Right cardiac atrium (tissue), 5 donors: ENCODE measurements at regions not wholly inside any gene's neighbourhood (a gene's known extent, or its start where the extent isn't known, plus 50 kb on each side); places are given as distances from the start of the nearest gene placed in this dataset.

Source experiments
- ATAC-seq, 2 donors: fragments of 200-7000 bp; cut with Tn5 transposase; one replicate each; pipeline versions ENCODE4 v1.8.0 to v1.9.1; 2020; ENCODE audit warnings: moderate library complexity in 2 of 2, mild to moderate bottlenecking in 1 of 2
- DNase-seq, 3 donors: peaks; one replicate each; pipeline ENCODE4 v3.0.0-alpha.2; 2020
- H3K27ac ChIP-seq: one replicate; pipeline ENCODE4 v1.5.1; 2013; ENCODE audit warnings: mild to moderate bottlenecking, low read length, control low read depth, moderate library complexity
- H3K27me3 ChIP-seq: one replicate; pipeline ENCODE4 v1.6.1; 2013; ENCODE audit not compliant: control insufficient read depth, insufficient read depth
- H3K4me1 ChIP-seq: one replicate; pipeline ENCODE4 v1.6.1; 2013; ENCODE audit warnings: low read length; ENCODE audit not compliant: control insufficient read depth, insufficient read depth
- H3K4me3 ChIP-seq: one replicate; pipeline ENCODE4 v1.5.1; 2013; ENCODE audit warnings: low read length, control low read depth
- H3K9me3 ChIP-seq: one replicate; pipeline ENCODE4 v1.6.1; 2013; ENCODE audit warnings: low read length; ENCODE audit not compliant: control insufficient read depth
- WGBS: extraction: QIAGEN DNeasy Blood & Tissue Kit; methylation state at CpG from one replicate; pipeline ENCODE4 v1.1.7; 2013; 5-methylcytosine and 5-hydroxymethylcytosine counted together
- intact Hi-C, 4 donors: fragments of 100-400 bp; cut with DNase I; formaldehyde crosslinking; loops; one replicate each; pipeline versions ENCODE4 v1.11.0 to v1.14.0; 2022 to 2023
- donor health status: healthy with polysubstance abuse.
- donor health status: DM: no; HTN: yes; CAD: no.
- donor health status: DM: no; HTN: no; CAD: no.
- donor health status: DM: no; HTN: yes; CAD: no; lungs with severe emphysema.
- donor health status: DM: yes; HTN: yes; CAD: no.

DNA sequence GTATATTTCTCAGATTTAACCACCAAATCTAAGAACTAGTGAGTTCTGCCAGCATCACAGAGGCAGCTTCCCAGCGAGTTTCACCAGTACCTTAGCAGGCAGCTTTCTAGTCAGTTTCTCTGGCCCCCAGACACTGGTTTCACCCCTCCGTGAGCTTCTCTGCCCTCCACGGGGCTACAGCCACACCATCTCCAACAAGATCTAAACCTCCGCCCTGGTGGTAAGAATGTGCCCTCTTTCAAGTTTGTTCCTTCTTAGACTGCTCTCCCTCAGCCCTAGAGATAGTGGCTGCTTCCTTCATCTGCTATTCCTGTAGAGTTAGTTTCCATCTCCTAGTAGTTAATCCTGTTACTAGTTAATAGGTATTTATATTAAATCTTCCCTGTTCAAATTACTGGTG lies 60.5 kb upstream of the TAB3 start:
- no peaks in the 10 kb centered on the region for H3K9me3 ChIP-seq
- H3K27ac ChIP-seq, result no peak overlapping the region
- intact Hi-C loops, result no loop called here
- H3K27me3 ChIP-seq, result no peaks in the 10 kb centered on the region
- DNase-seq (no peak), ATAC-seq (no peak)
- H3K4me3 ChIP-seq, result no peak overlapping the region
- WGBS, result 83% methylated on average over 4 of the region's 4 CpGs
- H3K4me1 ChIP-seq, result no peaks in the 10 kb centered on the region

DNA sequence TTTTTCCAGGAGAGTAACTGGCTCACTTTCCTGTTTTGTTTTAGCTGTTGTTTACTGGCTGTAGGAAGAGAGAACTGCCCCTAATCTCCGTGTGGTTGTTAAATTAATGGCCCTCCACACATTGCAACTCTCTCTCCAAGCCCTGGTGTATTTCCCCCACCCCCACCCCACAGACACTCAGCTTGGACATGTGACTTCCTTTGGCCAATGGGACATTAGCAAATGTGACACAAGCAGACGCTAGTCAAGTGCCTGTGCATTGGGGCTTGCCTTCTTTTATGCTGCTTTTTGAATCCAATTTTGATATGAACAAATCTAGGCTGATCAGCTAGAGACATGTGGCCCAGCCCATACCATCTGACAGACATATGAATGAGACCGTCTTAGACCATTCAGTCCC lies 59.6 kb upstream of the TAB3 start:
- DNase-seq (no peak), ATAC-seq (no peak)
- no peaks in the 10 kb centered on the region for H3K27me3 ChIP-seq
- H3K4me1 ChIP-seq, result no peaks in the 10 kb centered on the region
- no peaks in the 10 kb centered on the region for H3K9me3 ChIP-seq
- WGBS, result 81% methylated on average over 3 of the region's 3 CpGs
- H3K4me3 ChIP-seq, result no peak overlapping the region
- no peak overlapping the region for H3K27ac ChIP-seq
- intact Hi-C loops, result no loop called here

DNA sequence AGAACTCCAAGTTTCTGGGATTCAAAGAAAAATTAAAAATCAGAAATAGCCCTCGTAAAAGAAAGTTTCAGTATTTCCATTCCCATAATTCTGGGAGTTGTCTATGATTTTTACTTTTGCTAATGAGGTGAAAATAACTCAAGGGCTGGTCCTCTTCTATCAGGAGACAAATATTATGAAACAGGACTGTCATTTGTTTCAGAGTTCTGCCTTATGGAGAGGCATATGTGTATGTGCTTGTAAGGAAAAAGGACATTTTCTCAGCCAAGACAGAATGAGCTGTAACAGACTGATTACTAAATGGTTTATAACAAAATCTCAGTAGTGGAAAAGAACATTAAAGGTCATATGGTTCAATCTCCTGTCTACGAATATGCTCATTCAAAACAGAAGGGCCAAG lies 59.0 kb upstream of the TAB3 start:
- 81% methylated on average over 2 of the region's 2 CpGs for WGBS
- H3K4me3 ChIP-seq, result no peak overlapping the region
- intact Hi-C loops, result no loop called here
- no peaks in the 10 kb centered on the region for H3K9me3 ChIP-seq
- DNase-seq, result no peak
- H3K27ac ChIP-seq, result no peak overlapping the region
- H3K4me1 ChIP-seq, result no peaks in the 10 kb centered on the region
- no peaks in the 10 kb centered on the region for H3K27me3 ChIP-seq
- no peak for ATAC-seq

DNA sequence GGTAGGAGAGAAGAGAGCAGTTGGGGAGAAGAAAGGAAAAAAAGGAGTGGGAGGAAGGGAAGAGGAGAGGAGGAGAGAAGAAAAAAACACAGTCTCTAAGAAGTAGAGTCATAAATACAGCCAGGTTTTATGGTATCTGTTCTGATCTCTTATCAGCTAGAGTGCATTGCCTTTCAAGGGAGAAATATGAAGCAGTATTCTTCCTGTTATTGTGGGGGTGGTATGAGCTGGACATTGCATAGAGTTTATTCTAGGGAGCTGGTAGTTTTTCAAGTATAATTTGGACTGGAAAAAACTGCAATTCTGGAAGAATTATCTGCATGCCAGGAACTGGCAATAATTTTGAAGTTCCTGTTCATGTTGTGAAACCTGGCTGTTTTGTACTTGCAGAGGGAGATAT lies 54.9 kb upstream of the TAB3 start:
- Histone ChIP-seq H3K27me3 (no peaks in the 10 kb centered on the region), H3K9me3 (no peaks in the 10 kb centered on the region), H3K4me1 (no peaks in the 10 kb centered on the region), H3K4me3 (no peak overlapping the region), H3K27ac (no peak overlapping the region)
- ATAC-seq (no peak), DNase-seq (no peak)
- intact Hi-C loops, result no loop called here

DNA sequence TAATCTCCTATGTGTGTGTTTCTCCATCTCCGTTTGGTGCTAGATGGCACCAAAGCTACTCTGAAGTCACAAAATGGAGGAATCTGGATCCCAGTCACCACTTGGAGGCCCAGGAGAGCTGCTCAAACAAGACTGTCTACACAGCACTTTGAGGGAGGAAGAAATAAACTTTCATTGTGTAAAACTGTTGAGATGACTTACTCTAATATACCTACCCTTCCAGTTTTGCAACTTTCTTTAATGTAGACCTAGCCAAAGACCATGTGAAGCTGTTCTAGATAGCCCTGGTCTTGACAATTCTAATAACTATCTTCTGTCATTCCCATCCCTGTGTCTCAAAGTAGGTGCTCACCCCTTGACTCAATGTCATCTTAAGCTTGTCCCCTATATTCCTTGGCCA lies 52.8 kb upstream of the TAB3 start:
- H3K27ac ChIP-seq, result no peak overlapping the region
- no peaks in the 10 kb centered on the region for H3K4me1 ChIP-seq
- no peaks in the 10 kb centered on the region for H3K27me3 ChIP-seq
- WGBS, result 70% methylated on average over 1 of the region's 1 CpG
- ATAC-seq, result no peak
- no peak overlapping the region for H3K4me3 ChIP-seq
- intact Hi-C loops, result no loop called here
- no peaks in the 10 kb centered on the region for H3K9me3 ChIP-seq
- no peak for DNase-seq

DNA sequence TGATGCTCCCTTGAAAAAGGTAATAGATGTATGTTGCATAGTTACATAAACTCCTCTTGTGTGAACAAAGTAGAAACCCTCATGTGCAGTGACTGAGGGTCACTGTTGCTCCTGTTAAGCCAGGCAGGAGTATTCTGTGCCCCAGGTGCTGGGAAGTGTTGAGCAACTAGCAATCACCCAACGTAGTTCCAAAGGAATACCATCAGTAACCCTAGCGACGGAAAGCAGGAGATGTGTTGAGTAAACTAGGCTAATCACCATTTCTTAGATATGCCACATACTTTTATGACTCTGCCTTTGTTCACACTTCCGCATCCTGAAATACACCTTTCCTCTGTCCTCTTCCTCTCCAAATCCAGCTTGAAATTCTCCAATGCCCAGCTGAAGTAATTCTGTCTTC lies 50.9 kb upstream of the TAB3 start:
- H3K4me1 ChIP-seq, result no peaks in the 10 kb centered on the region
- WGBS, result 70% methylated on average over 4 of the region's 4 CpGs
- ATAC-seq (no peak), DNase-seq (no peak)
- intact Hi-C loops, result no loop called here
- H3K27ac ChIP-seq, result no peak overlapping the region
- no peaks in the 10 kb centered on the region for H3K27me3 ChIP-seq
- H3K4me3 ChIP-seq, result no peak overlapping the region
- H3K9me3 ChIP-seq, result no peaks in the 10 kb centered on the region
